Fibroblast of lung (primary cell): ENCODE measurements at regions not wholly inside any gene's neighbourhood (a gene's known extent, or its start where the extent isn't known, plus 50 kb on each side); places are given as distances from the start of the nearest gene placed in this dataset.

Source experiments
- DNase-seq, 2 donors: peaks; one replicate each; pipeline versions ENCODE4 v3.0.0 to v3.0.0-alpha.2; 2010; ENCODE audit warnings: low read depth in 2 of 2
- H2AFZ ChIP-seq: 2 replicates; pipeline ENCODE4 v1.5.1; 2012; ENCODE audit warnings: low read length, control low read depth, inconsistent platforms
- H3K27ac ChIP-seq: 2 replicates; pipeline ENCODE4 v1.5.1; 2011; ENCODE audit warnings: low read length, control low read depth; ENCODE audit not compliant: insufficient read depth
- H3K27me3 ChIP-seq: 2 replicates; pipeline ENCODE4 v1.5.1; 2011; ENCODE audit warnings: mild to moderate bottlenecking, low read length; ENCODE audit not compliant: control insufficient read depth, insufficient read depth
- H3K36me3 ChIP-seq: 2 replicates; pipeline ENCODE4 v1.5.1; 2011; ENCODE audit warnings: low read length; ENCODE audit not compliant: control insufficient read depth, insufficient read depth
- H3K4me1 ChIP-seq: 2 replicates; pipeline ENCODE4 v1.5.1; 2011; ENCODE audit warnings: low read length; ENCODE audit not compliant: control insufficient read depth, insufficient read depth; ENCODE audit errors: extremely low read depth
- H3K4me2 ChIP-seq: 2 replicates; pipeline ENCODE4 v1.5.1; 2011; ENCODE audit warnings: low read length, control low read depth; ENCODE audit not compliant: insufficient read depth; ENCODE audit errors: extremely low read depth
- H3K4me3 ChIP-seq, 4 experiments: fragments of 200-600 bp in 1 of 4; sonication (generic) in 1 of 4; replicated peaks in 1 of 4; 2 replicates each; pipeline ENCODE4 v1.5.1; 2011 to 2016; ENCODE audit warnings: low read length in 4 of 4, low read depth in 3 of 4, mild to moderate bottlenecking in 3 of 4, control low read depth in 2 of 4, inconsistent platforms in 1 of 4, mixed read lengths in 1 of 4; ENCODE audit not compliant: insufficient read depth in 1 of 4; ENCODE audit errors: control extremely low read depth in 1 of 4
- H3K79me2 ChIP-seq: 2 replicates; pipeline ENCODE4 v1.5.1; 2012; ENCODE audit warnings: mild to moderate bottlenecking, low read length, inconsistent platforms; ENCODE audit not compliant: control insufficient read depth, insufficient read depth
- H3K9ac ChIP-seq: 2 replicates; pipeline ENCODE4 v1.5.1; 2011; ENCODE audit warnings: mild to moderate bottlenecking, low read length, control low read depth; ENCODE audit not compliant: insufficient read depth
- H3K9me3 ChIP-seq: 2 replicates; pipeline ENCODE4 v1.5.1; 2012; ENCODE audit warnings: low read depth, low read length; ENCODE audit not compliant: control insufficient read depth, insufficient read depth
- H4K20me1 ChIP-seq: 2 replicates; pipeline ENCODE4 v1.5.1; 2011; ENCODE audit warnings: low read length; ENCODE audit not compliant: control insufficient read depth, insufficient read depth; ENCODE audit errors: extremely low read depth
- EZH2 ChIP-seq: IDR thresholded peaks from 2 replicates; pipeline ENCODE4 v1.5.1; 2012; ENCODE audit warnings: low read length, control low read depth, mild to moderate bottlenecking; ENCODE audit errors: missing control alignments
- TF ChIP-seq, protein P1 (sequence below), 2 donors: IDR thresholded peaks in 1 of 2; conservative IDR thresholded peaks in 1 of 2; 1 replicate in 1 of 2; 2 replicates in 1 of 2; pipeline ENCODE4 v1.5.1; 2011 to 2012; ENCODE audit warnings: low read length in 2 of 2, control low read depth in 1 of 2, inconsistent platforms in 1 of 2, low read depth in 1 of 2, mild to moderate bottlenecking in 1 of 2

DNA sequence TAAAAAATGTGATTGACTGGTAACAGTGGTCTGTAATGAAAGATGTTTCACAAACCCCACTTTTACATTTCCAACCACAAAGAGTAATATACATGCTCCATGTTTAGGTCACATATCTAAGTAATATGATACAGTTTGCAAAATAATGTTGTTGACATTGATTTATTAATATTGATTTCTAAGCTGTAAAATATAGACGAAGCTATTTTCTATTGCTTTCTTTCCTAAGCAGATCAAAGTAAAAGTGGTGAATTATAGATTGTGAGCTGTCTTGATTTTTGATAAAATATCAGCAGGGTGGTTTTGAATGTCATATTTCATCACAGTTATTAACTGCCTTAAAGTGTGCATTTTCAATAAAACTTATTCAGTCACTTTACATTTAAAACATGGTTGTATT is 2292.8 kb downstream of the PCDH9 start:
- H3K4me1 ChIP-seq: no peaks in the 10 kb centered on the region
- no peak for TF ChIP-seq EZH2
- TF ChIP-seq, protein P1, sequence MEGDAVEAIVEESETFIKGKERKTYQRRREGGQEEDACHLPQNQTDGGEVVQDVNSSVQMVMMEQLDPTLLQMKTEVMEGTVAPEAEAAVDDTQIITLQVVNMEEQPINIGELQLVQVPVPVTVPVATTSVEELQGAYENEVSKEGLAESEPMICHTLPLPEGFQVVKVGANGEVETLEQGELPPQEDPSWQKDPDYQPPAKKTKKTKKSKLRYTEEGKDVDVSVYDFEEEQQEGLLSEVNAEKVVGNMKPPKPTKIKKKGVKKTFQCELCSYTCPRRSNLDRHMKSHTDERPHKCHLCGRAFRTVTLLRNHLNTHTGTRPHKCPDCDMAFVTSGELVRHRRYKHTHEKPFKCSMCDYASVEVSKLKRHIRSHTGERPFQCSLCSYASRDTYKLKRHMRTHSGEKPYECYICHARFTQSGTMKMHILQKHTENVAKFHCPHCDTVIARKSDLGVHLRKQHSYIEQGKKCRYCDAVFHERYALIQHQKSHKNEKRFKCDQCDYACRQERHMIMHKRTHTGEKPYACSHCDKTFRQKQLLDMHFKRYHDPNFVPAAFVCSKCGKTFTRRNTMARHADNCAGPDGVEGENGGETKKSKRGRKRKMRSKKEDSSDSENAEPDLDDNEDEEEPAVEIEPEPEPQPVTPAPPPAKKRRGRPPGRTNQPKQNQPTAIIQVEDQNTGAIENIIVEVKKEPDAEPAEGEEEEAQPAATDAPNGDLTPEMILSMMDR (conservative IDR thresholded peaks at IDR 0.05 in 1 of 2, IDR thresholded peaks at IDR 0.05 in 1 of 2; ENCODE audit: low read depth in 1 of 2, low read length in 2 of 2): no peak
- no peaks in the 10 kb centered on the region for H3K27me3 ChIP-seq
- H3K9me3 ChIP-seq: no peaks in the 10 kb centered on the region
- H2AFZ ChIP-seq: no peak overlapping the region
- H3K9ac ChIP-seq: no peak overlapping the region
- H3K36me3 ChIP-seq: no peaks in the 10 kb centered on the region
- no peaks in the 10 kb centered on the region for H4K20me1 ChIP-seq
- no peak overlapping the region for H3K27ac ChIP-seq
- DNase-seq: no peak
- H3K4me2 ChIP-seq: no peak overlapping the region
- H3K4me3 ChIP-seq: no peak overlapping the region
- H3K79me2 ChIP-seq: no peaks in the 10 kb centered on the region

DNA sequence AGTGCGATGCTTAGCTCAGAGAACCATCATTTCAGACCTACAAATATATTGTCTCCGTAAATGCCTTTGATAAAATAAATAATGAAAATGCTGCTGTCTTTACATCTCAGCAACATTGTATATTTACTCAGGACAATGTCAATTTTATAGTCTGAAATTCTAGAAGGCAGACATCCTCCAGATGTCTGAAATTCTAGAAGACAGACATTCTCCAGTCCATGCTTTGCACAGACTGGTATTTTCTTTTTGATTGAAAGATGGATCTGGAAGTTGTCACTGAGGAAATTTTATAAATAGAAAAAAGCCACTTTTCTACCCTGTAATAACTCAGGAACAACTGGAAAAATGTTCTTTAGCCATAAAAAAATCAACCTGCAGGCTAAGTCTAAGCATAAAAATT is 2293.3 kb downstream of the PCDH9 start:
- Histone ChIP-seq H3K4me1 (no peaks in the 10 kb centered on the region), H4K20me1 (no peaks in the 10 kb centered on the region), H2AFZ (no peak overlapping the region), H3K27me3 (no peaks in the 10 kb centered on the region), H3K79me2 (no peaks in the 10 kb centered on the region), H3K36me3 (no peaks in the 10 kb centered on the region), H3K4me2 (no peak overlapping the region), H3K9me3 (no peaks in the 10 kb centered on the region), H3K4me3 (no peak overlapping the region), H3K27ac (no peak overlapping the region), H3K9ac (no peak overlapping the region)
- no peak for DNase-seq
- TF ChIP-seq, protein P1 (conservative IDR thresholded peaks at IDR 0.05 in 1 of 2, IDR thresholded peaks at IDR 0.05 in 1 of 2; ENCODE audit: low read depth in 1 of 2, low read length in 2 of 2): no peak
- no peak for TF ChIP-seq EZH2

DNA sequence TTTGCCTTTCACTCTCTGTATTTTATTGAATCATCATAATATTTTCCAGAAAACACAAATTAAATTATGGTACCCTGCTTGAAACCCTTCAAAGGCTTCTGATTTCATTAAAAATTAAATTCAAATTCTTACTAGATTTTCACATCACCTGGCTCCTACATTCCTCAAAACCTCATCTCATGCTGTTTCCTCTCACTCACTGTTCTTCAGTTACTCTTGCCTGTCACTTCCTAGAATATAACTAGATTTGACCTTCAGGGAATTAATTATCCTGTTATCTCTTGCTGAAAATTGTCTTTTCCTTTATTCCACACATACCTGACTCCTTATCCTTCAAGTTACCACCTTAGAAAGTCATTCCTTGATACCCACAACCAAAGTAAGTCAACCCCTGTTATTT is 2294.7 kb downstream of the PCDH9 start:
- Histone ChIP-seq H3K27ac (no peak overlapping the region), H3K9me3 (no peaks in the 10 kb centered on the region), H3K9ac (no peak overlapping the region), H3K36me3 (no peaks in the 10 kb centered on the region), H3K4me3 (no peak overlapping the region), H4K20me1 (no peaks in the 10 kb centered on the region), H3K79me2 (no peaks in the 10 kb centered on the region), H3K4me2 (no peak overlapping the region), H3K4me1 (no peaks in the 10 kb centered on the region), H2AFZ (no peak overlapping the region), H3K27me3 (no peaks in the 10 kb centered on the region)
- no peak for DNase-seq
- TF ChIP-seq, protein P1 (conservative IDR thresholded peaks at IDR 0.05 in 1 of 2, IDR thresholded peaks at IDR 0.05 in 1 of 2; ENCODE audit: low read depth in 1 of 2, low read length in 2 of 2): no peak
- TF ChIP-seq EZH2: no peak
